Neural crest cell (in vitro differentiated cells): ENCODE measurements at regions not wholly inside any gene's neighbourhood (a gene's known extent, or its start where the extent isn't known, plus 50 kb on each side); places are given as distances from the start of the nearest gene placed in this dataset.

Source experiments
- DNase-seq: peaks from one replicate; pipeline ENCODE4 v3.0.0; 2021; ENCODE audit warnings: low read depth, mixed read lengths, low spot score
- H3K27ac Mint-ChIP-seq: one replicate; pipeline ENCODE4 v1.8.0; 2021; ENCODE audit warnings: mild to moderate bottlenecking, mixed read lengths; ENCODE audit not compliant: unreplicated experiment
- H3K27me3 Mint-ChIP-seq: 2 replicates; pipeline ENCODE4 v1.8.0; 2021; ENCODE audit warnings: low read depth, mild to moderate bottlenecking, mixed read lengths
- H3K36me3 Mint-ChIP-seq: 2 replicates; pipeline ENCODE4 v1.8.0; 2021; ENCODE audit warnings: low read depth, mild to moderate bottlenecking, mixed read lengths
- H3K4me1 Mint-ChIP-seq: 2 replicates; pipeline ENCODE4 v1.8.0; 2021; ENCODE audit warnings: mixed read lengths
- H3K4me3 Mint-ChIP-seq: one replicate; pipeline ENCODE4 v1.8.0; 2021; ENCODE audit warnings: mild to moderate bottlenecking, mixed read lengths
- H3K9me3 Mint-ChIP-seq: 2 replicates; pipeline ENCODE4 v1.8.0; 2021; ENCODE audit warnings: mixed read lengths
- TF ChIP-seq, protein P1 (sequence below): fragments of 200-600 bp; sonication (generic); conservative IDR thresholded peaks from 2 replicates; pipeline ENCODE4 v1.5.0; 2021; ENCODE audit warnings: antibody characterized with exemption, mild to moderate bottlenecking

DNA sequence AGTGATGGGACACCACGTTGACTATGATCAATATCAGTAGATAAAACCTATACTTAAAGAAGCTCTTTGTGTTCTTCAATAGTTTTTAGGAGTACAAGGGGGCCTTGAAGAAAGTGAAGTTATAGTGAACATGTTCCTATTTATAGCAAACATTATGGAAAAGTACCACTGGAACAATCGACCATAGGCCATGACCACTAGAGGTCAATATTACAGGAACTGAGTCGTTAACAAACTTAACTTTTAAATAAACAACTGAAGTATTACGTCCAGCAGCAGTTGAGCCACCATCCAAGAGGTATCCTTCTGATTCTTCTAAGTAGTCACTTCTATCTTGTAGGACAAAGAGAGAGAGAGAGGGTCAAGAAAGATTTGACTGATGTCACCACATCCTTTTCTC is 391.0 kb upstream of the SLITRK5 start:
- DNase-seq, result no peak
- TF ChIP-seq, protein P1, sequence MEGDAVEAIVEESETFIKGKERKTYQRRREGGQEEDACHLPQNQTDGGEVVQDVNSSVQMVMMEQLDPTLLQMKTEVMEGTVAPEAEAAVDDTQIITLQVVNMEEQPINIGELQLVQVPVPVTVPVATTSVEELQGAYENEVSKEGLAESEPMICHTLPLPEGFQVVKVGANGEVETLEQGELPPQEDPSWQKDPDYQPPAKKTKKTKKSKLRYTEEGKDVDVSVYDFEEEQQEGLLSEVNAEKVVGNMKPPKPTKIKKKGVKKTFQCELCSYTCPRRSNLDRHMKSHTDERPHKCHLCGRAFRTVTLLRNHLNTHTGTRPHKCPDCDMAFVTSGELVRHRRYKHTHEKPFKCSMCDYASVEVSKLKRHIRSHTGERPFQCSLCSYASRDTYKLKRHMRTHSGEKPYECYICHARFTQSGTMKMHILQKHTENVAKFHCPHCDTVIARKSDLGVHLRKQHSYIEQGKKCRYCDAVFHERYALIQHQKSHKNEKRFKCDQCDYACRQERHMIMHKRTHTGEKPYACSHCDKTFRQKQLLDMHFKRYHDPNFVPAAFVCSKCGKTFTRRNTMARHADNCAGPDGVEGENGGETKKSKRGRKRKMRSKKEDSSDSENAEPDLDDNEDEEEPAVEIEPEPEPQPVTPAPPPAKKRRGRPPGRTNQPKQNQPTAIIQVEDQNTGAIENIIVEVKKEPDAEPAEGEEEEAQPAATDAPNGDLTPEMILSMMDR, result peak; percentile 14
- no peak overlapping the region for H3K4me3 Mint-ChIP-seq
- H3K36me3 Mint-ChIP-seq, result no peaks in the 10 kb centered on the region
- H3K4me1 Mint-ChIP-seq, result no peaks in the 10 kb centered on the region
- no peaks in the 10 kb centered on the region for H3K9me3 Mint-ChIP-seq
- H3K27ac Mint-ChIP-seq, result no peak overlapping the region
- H3K27me3 Mint-ChIP-seq, result no peaks in the 10 kb centered on the region

DNA sequence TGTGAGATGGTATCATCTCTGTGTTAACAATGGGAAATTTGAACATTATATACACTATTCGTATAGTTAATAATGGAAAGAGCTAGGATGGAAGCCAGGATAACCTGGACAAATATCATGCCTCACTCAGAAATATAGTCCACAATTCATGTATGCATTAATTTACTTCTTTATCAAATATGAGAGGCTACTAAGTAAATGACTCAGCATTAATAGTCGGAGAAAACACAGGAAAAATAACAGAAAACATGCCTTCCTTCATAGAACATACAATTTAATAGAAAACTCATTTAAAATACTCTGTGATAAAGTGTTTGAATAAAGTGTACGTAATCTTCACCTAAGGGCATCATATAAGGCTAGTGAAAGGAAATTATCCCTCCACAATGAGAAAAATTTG is 383.4 kb upstream of the SLITRK5 start:
- no peaks in the 10 kb centered on the region for H3K27me3 Mint-ChIP-seq
- TF ChIP-seq, protein P1, result no peak

DNA sequence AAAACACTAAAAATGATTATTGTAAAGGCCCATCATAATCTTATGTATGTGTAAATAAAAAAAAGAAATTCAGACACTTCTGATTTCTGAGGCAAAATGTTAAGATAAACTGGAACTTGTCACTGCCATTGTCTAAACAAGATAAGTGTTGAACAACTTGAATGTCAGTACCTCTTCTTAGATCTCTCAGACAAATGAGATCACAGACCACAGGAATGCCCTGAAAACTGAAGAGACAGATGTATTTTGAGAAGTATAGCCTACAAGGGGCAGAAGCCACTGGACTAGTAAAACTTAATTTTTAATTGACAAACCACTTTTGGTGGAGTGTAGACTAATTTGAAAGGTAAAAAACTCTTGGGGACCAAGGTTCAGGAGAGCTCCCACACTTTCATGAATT is 375.5 kb upstream of the SLITRK5 start:
- H3K36me3 Mint-ChIP-seq, result no peaks in the 10 kb centered on the region
- H3K27ac Mint-ChIP-seq, result no peak overlapping the region
- no peak overlapping the region for H3K4me3 Mint-ChIP-seq
- no peak for DNase-seq
- H3K4me1 Mint-ChIP-seq, result no peaks in the 10 kb centered on the region
- no peaks in the 10 kb centered on the region for H3K27me3 Mint-ChIP-seq
- TF ChIP-seq, protein P1, result no peak
- H3K9me3 Mint-ChIP-seq, result no peaks in the 10 kb centered on the region

More for the DNA sequence above, 383.4 kb upstream of the SLITRK5 start:
- Mint-ChIP-seq H3K4me1 (no peaks in the 10 kb centered on the region), H3K4me3 (no peak overlapping the region), H3K9me3 (no peaks in the 10 kb centered on the region), H3K27ac (no peak overlapping the region), H3K36me3 (no peaks in the 10 kb centered on the region)
- DNase-seq, result no peak

DNA sequence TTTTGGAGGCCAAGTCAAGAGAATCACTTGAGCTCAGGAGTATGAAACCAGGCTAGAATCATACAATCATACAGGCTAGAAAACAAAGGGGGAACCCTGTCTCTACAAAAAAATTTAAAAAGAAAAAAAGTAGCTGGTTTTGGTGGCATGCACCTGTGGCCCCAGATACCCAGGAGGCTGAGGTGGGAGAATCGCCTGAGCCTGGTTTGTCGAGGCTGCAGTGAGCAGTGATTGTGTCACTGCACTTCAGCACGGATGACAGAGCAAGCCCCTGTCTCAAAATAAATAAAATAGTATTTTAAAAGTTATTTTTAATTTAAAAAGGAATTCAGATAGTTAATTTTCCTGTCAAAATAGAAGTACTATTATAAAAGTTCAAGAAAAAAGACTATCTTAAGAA is 369.1 kb upstream of the SLITRK5 start:
- Mint-ChIP-seq H3K27ac (no peak overlapping the region), H3K9me3 (peaks cover 9% of the 10 kb centered on the region), H3K27me3 (no peaks in the 10 kb centered on the region), H3K36me3 (no peaks in the 10 kb centered on the region), H3K4me3 (no peak overlapping the region), H3K4me1 (no peaks in the 10 kb centered on the region)
- TF ChIP-seq, protein P1, result no peak
- DNase-seq, result no peak

DNA sequence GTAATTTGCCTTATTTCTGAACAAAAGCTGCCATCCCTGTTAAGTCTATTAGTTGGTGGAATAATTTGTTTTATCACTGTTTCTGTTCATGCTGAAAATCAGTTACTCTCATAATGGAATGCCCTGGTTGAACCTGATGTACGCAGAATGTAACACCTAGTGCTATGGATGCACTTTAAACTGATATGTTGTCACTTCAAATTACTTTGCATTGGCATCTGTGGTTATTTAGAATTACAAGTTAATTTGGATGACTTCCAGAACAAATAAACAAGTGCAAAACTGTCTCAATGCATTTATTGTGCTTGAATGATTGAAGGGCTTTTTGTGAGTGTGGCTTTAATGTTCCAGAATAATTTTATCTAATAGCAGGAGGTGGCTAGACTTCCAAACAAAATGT is 368.2 kb upstream of the SLITRK5 start:
- H3K9me3 Mint-ChIP-seq, result peaks cover 9% of the 10 kb centered on the region
- no peaks in the 10 kb centered on the region for H3K36me3 Mint-ChIP-seq
- H3K27me3 Mint-ChIP-seq, result no peaks in the 10 kb centered on the region
- H3K27ac Mint-ChIP-seq, result no peak overlapping the region
- H3K4me1 Mint-ChIP-seq, result no peaks in the 10 kb centered on the region
- H3K4me3 Mint-ChIP-seq, result no peak overlapping the region
- DNase-seq, result no peak
- TF ChIP-seq, protein P1, result no peak

DNA sequence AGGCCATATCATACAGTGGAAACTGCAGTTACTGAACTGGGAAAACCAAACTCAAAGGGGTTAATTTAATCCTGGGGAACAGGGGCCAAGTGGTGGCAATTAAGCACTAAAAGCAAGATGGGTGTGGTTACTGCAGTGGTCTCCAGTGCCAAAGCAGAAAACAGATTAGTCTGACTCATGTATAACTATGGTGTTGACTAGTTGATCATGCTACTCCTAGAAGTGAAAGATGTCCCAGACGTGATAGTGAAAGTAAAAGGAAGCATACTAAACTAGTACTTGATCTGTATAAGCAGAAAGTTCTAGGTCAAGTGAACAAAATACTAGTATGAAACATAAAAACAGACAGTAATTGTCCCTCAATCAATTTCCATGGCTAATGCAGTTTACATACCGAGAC is 360.0 kb upstream of the SLITRK5 start:
- no peak overlapping the region for H3K4me3 Mint-ChIP-seq
- H3K4me1 Mint-ChIP-seq, result no peaks in the 10 kb centered on the region
- H3K27me3 Mint-ChIP-seq, result no peaks in the 10 kb centered on the region
- H3K27ac Mint-ChIP-seq, result no peak overlapping the region
- H3K9me3 Mint-ChIP-seq, result peaks cover 3% of the 10 kb centered on the region
- TF ChIP-seq, protein P1, result no peak
- no peak for DNase-seq
- H3K36me3 Mint-ChIP-seq, result no peaks in the 10 kb centered on the region
